Neural crest cell (in vitro differentiated cells): ENCODE measurements at regions not wholly inside any gene's neighbourhood (a gene's known extent, or its start where the extent isn't known, plus 50 kb on each side); places are given as distances from the start of the nearest gene placed in this dataset.

Experiments
- DNase-seq: peaks from one replicate; pipeline ENCODE4 v3.0.0; 2021; ENCODE audit warnings: low read depth, mixed read lengths, low spot score
- H3K27ac Mint-ChIP-seq: one replicate; pipeline ENCODE4 v1.8.0; 2021; ENCODE audit warnings: mild to moderate bottlenecking, mixed read lengths; ENCODE audit not compliant: unreplicated experiment
- H3K27me3 Mint-ChIP-seq: 2 replicates; pipeline ENCODE4 v1.8.0; 2021; ENCODE audit warnings: low read depth, mild to moderate bottlenecking, mixed read lengths
- H3K36me3 Mint-ChIP-seq: 2 replicates; pipeline ENCODE4 v1.8.0; 2021; ENCODE audit warnings: low read depth, mild to moderate bottlenecking, mixed read lengths
- H3K4me1 Mint-ChIP-seq: 2 replicates; pipeline ENCODE4 v1.8.0; 2021; ENCODE audit warnings: mixed read lengths
- H3K4me3 Mint-ChIP-seq: one replicate; pipeline ENCODE4 v1.8.0; 2021; ENCODE audit warnings: mild to moderate bottlenecking, mixed read lengths
- H3K9me3 Mint-ChIP-seq: 2 replicates; pipeline ENCODE4 v1.8.0; 2021; ENCODE audit warnings: mixed read lengths
- CTCF ChIP-seq: fragments of 200-600 bp; sonication (generic); conservative IDR thresholded peaks from 2 replicates; pipeline ENCODE4 v1.5.0; 2021; ENCODE audit warnings: antibody characterized with exemption, mild to moderate bottlenecking

GRCh38 chr2:147500229-147500628 lies 344.6 kb upstream of the ACVR2A start:
- peak overlapping the region; percentile 13 for H3K27ac Mint-ChIP-seq
- TF ChIP-seq CTCF, result no peak
- H3K4me3 Mint-ChIP-seq, result no peak overlapping the region
- no peak for DNase-seq
- no peaks in the 10 kb centered on the region for H3K27me3 Mint-ChIP-seq
- H3K4me1 Mint-ChIP-seq, result peaks cover 16% of the 10 kb centered on the region
- no peaks in the 10 kb centered on the region for H3K36me3 Mint-ChIP-seq
- no peaks in the 10 kb centered on the region for H3K9me3 Mint-ChIP-seq

- no peaks in the 10 kb centered on the region for H3K36me3 Mint-ChIP-seq
- no peaks in the 10 kb centered on the region for H3K9me3 Mint-ChIP-seq
- peak overlapping the region; percentile 75 for H3K27ac Mint-ChIP-seq
- TF ChIP-seq CTCF, result no peak
- DNase-seq, result no peak
- peaks cover 16% of the 10 kb centered on the region for H3K4me1 Mint-ChIP-seq
- no peaks in the 10 kb centered on the region for H3K27me3 Mint-ChIP-seq
- H3K4me3 Mint-ChIP-seq, result no peak overlapping the region
These were observed 345.0 kb upstream of the ACVR2A start for GRCh38 chr2:147499785-147500184.

DNA sequence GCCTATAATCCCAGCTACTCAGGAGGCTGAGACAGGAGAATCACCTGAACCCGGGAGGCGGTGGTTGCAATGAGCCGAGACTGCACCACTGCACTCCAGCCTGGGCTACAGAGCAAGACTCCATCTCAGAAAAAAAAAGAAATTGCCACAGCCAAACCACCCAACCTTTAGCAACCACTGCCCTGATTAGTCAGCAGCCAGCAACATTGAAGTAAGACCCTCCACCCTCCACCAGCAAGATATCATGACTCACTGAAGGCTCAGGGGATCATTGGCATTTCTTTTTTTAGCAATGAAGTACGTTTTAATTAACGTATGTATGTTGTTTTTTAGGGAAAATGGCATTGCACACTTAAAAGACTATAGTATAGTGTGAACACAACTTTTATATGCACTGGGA lies 349.1 kb upstream of the ACVR2A start:
- no peaks in the 10 kb centered on the region for H3K9me3 Mint-ChIP-seq
- DNase-seq, result no peak
- no peak for TF ChIP-seq CTCF
- H3K36me3 Mint-ChIP-seq, result no peaks in the 10 kb centered on the region
- H3K27me3 Mint-ChIP-seq, result no peaks in the 10 kb centered on the region
- no peak overlapping the region for H3K4me3 Mint-ChIP-seq
- H3K27ac Mint-ChIP-seq, result no peak overlapping the region
- peaks cover 21% of the 10 kb centered on the region for H3K4me1 Mint-ChIP-seq

DNA sequence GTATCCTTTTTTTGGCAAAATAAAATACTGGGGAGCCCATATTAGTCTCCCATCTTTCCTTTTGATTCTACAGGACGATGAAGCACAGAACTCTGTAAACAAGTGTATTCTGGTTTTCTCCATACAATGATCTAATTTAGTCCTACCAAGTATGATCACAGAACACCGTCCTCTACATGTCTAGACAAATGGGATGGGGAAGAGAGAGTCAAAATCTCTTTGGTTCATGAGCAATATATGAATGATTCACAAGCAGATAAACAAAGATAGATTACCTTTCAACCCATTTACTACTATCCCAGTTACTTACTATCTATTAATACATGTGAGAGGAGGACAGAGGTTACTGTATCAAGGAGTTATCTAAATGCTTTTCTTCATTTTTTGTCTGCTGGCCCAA lies 352.4 kb upstream of the ACVR2A start:
- peaks cover 4% of the 10 kb centered on the region for H3K27me3 Mint-ChIP-seq
- peaks cover 14% of the 10 kb centered on the region for H3K4me1 Mint-ChIP-seq
- H3K36me3 Mint-ChIP-seq, result no peaks in the 10 kb centered on the region
- no peak overlapping the region for H3K27ac Mint-ChIP-seq
- no peak for TF ChIP-seq CTCF
- no peak for DNase-seq
- H3K4me3 Mint-ChIP-seq, result no peak overlapping the region
- H3K9me3 Mint-ChIP-seq, result no peaks in the 10 kb centered on the region

- no peaks in the 10 kb centered on the region for H3K36me3 Mint-ChIP-seq
- DNase-seq, result no peak
- no peak overlapping the region for H3K4me3 Mint-ChIP-seq
- TF ChIP-seq CTCF, result no peak
- H3K27ac Mint-ChIP-seq, result no peak overlapping the region
- H3K4me1 Mint-ChIP-seq, result peaks cover 14% of the 10 kb centered on the region
- no peaks in the 10 kb centered on the region for H3K9me3 Mint-ChIP-seq
- peaks cover 4% of the 10 kb centered on the region for H3K27me3 Mint-ChIP-seq
These were observed 353.3 kb upstream of the ACVR2A start for GRCh38 chr2:147491506-147491905.
